ENCODE measurements at regions not wholly inside any gene's neighbourhood (a gene's known extent, or its start where the extent isn't known, plus 50 kb on each side); places are given as distances from the start of the nearest gene placed in this dataset.

DNA sequence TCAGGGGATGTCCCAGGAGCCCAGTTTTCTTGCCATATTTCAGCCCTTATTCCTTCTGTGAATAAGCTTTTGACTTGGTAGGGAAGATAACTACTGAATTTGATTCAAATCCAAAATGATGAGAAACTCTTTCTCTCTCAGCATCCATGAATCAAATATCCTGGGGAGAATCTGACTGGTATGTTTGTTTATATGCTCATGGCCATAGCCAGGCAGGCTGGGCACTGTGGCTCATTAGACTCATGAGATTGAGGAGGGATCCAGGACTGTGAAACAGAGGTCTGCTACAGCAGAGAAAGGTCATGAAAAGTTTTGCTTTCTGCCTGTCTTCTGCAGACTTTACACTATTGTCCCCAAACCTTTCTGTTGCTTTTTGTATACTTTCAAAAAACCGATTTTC is 346.4 kb upstream of the ATP2B1 start:
- TF ChIP-seq, protein P1, sequence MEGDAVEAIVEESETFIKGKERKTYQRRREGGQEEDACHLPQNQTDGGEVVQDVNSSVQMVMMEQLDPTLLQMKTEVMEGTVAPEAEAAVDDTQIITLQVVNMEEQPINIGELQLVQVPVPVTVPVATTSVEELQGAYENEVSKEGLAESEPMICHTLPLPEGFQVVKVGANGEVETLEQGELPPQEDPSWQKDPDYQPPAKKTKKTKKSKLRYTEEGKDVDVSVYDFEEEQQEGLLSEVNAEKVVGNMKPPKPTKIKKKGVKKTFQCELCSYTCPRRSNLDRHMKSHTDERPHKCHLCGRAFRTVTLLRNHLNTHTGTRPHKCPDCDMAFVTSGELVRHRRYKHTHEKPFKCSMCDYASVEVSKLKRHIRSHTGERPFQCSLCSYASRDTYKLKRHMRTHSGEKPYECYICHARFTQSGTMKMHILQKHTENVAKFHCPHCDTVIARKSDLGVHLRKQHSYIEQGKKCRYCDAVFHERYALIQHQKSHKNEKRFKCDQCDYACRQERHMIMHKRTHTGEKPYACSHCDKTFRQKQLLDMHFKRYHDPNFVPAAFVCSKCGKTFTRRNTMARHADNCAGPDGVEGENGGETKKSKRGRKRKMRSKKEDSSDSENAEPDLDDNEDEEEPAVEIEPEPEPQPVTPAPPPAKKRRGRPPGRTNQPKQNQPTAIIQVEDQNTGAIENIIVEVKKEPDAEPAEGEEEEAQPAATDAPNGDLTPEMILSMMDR (conservative IDR thresholded peaks at IDR 0.05 in 1 of 2, IDR thresholded peaks at IDR 0.05 in 1 of 2; ENCODE audit: extremely low read depth in 1 of 2, insufficient read depth in 1 of 2, low read depth in 1 of 2, low read length in 2 of 2), result no peak
- no peak for TF ChIP-seq EZH2 (IDR thresholded peaks at IDR 0.05; ENCODE audit: borderline replicate concordance, low read length)
